SK-N-SH (cell line): ENCODE measurements at regions not wholly inside any gene's neighbourhood (a gene's known extent, or its start where the extent isn't known, plus 50 kb on each side); places are given as distances from the start of the nearest gene placed in this dataset.

Experiments
- CTCF ChIA-PET: fragments of 300-600, 350-600 bp; formaldehyde crosslinking; extraction: SDS; loops from one replicate; lab custom pipeline; 2021; lab: Yijun Ruan, JAX
- POLR2A ChIA-PET: fragments of 350-600 bp; sonication (Branson Sonifier 250); formaldehyde crosslinking; extraction: SDS; loops from one replicate; lab custom pipeline; 2020; ENCODE audit warnings: antibody characterized with exemption, inconsistent platforms; lab: Yijun Ruan, JAX
- DNase-seq: peaks from one replicate; pipeline ENCODE4 v3.0.0; 2012
- H2AFZ ChIP-seq: fragments of 200-600 bp; sonication (generic); 2 replicates; pipeline ENCODE4 v1.8.1; 2016; ENCODE audit warnings: antibody characterized with exemption, mild to moderate bottlenecking, low read depth
- H3F3A ChIP-seq: fragments of 200-600 bp; sonication (generic); replicated peaks from 2 replicates; pipeline ENCODE3; 2016; ENCODE audit warnings: antibody characterized with exemption, mild to moderate bottlenecking; ENCODE audit not compliant: insufficient read depth
- H3K27ac ChIP-seq, 2 experiments: fragments of 200-500 bp in 1 of 2; fragments of 200-600 bp in 1 of 2; sonication (Bioruptor generic) in 1 of 2; sonication (generic), shearing (Covaris generic) in 1 of 2; 2 replicates each; pipeline versions ENCODE4 v1.5.1 to v1.6.1; 2014 to 2016; ENCODE audit warnings: low read depth in 2 of 2, inconsistent platforms in 1 of 2, low read length in 1 of 2, mild to moderate bottlenecking in 1 of 2, mixed read lengths in 1 of 2
- H3K27me3 ChIP-seq: fragments of 200-600 bp; sonication (generic), shearing (Covaris generic); 2 replicates; pipeline ENCODE4 v1.6.1; 2016; ENCODE audit warnings: mixed run types; ENCODE audit not compliant: insufficient read depth
- H3K36me3 ChIP-seq, 2 experiments: fragments of 200-500 bp in 1 of 2; fragments of 200-600 bp in 1 of 2; sonication (Bioruptor generic) in 1 of 2; sonication (generic) in 1 of 2; replicated peaks in 1 of 2; 2 replicates each; pipeline versions ENCODE3 to v1.5.1; 2014 to 2016; ENCODE audit warnings: low read length in 1 of 2, mild to moderate bottlenecking in 1 of 2; ENCODE audit not compliant: insufficient read depth in 2 of 2, control insufficient read depth in 1 of 2
- H3K4me1 ChIP-seq, 2 experiments: fragments of 200-500 bp in 1 of 2; fragments of 200-600 bp in 1 of 2; sonication (Bioruptor generic) in 1 of 2; sonication (generic), shearing (Covaris generic) in 1 of 2; 2 replicates each; pipeline versions ENCODE4 v1.5.1 to v1.6.1; 2014 to 2016; ENCODE audit warnings: low read depth in 1 of 2, low read length in 1 of 2, mixed run types in 1 of 2; ENCODE audit not compliant: insufficient read depth in 2 of 2, control insufficient read depth in 1 of 2
- H3K4me2 ChIP-seq: fragments of 200-600 bp; sonication (generic), shearing (Covaris generic); 2 replicates; pipeline ENCODE4 v1.6.1; 2017; ENCODE audit warnings: mixed run types
- H3K4me3 ChIP-seq, 2 experiments: fragments of 200-500 bp in 1 of 2; fragments of 200-600 bp in 1 of 2; sonication (Bioruptor generic) in 1 of 2; sonication (generic), shearing (Covaris generic) in 1 of 2; 2 replicates each; pipeline versions ENCODE4 v1.5.1 to v1.8.1; 2014 to 2016; ENCODE audit warnings: low read depth in 2 of 2, inconsistent platforms in 1 of 2, low read length in 1 of 2, mild to moderate bottlenecking in 1 of 2, mixed read lengths in 1 of 2, moderate library complexity in 1 of 2
- H3K79me2 ChIP-seq: fragments of 200-600 bp; sonication (generic); 2 replicates; pipeline ENCODE4 v1.8.1; 2017; ENCODE audit warnings: mild to moderate bottlenecking; ENCODE audit not compliant: insufficient read depth
- H3K9ac ChIP-seq: fragments of 200-600 bp; sonication (generic); 2 replicates; pipeline ENCODE4 v1.6.1; 2017; ENCODE audit warnings: mixed run types
- H3K9me2 ChIP-seq: fragments of 200-600 bp; sonication (generic); 2 replicates; pipeline ENCODE4 v1.6.1; 2017; ENCODE audit warnings: mixed run types
- H3K9me3 ChIP-seq: fragments of 200-600 bp; sonication (generic); 2 replicates; pipeline ENCODE4 v1.6.1; 2017; ENCODE audit warnings: mixed run types, mild to moderate bottlenecking, moderate library complexity
- H4K20me1 ChIP-seq: fragments of 200-600 bp; sonication (generic); 2 replicates; pipeline ENCODE4 v1.6.1; 2017; ENCODE audit warnings: mild to moderate bottlenecking, mixed run types; ENCODE audit not compliant: insufficient read depth
- FOXJ3 ChIP-seq: sonication (generic); formaldehyde crosslinking; IDR thresholded peaks from 2 replicates; pipeline ENCODE4 v1.5.1; 2020; ENCODE audit warnings: mild to moderate bottlenecking, missing genetic modification reagents
- MEF2A ChIP-seq: IDR thresholded peaks from 2 replicates; pipeline ENCODE4 v1.4.0; 2012; ENCODE audit warnings: low read depth, borderline replicate concordance
- NFIC ChIP-seq: IDR thresholded peaks from 2 replicates; pipeline ENCODE4 v1.4.0; 2012; ENCODE audit warnings: borderline replicate concordance
- RAD21 ChIP-seq: IDR thresholded peaks from 2 replicates; pipeline ENCODE4 v1.6.1; 2012; ENCODE audit warnings: mild to moderate bottlenecking, low read length
- RCOR1 ChIP-seq: fragments of 150-350 bp; IDR thresholded peaks from 2 replicates; pipeline ENCODE4 v1.6.1; 2017; ENCODE audit warnings: antibody characterized with exemption, low read length
- SMC3 ChIP-seq: IDR thresholded peaks from 2 replicates; pipeline ENCODE4 v1.6.1; 2012; ENCODE audit warnings: low read depth, low read length, improper control_type of control experiment
- TCF12 ChIP-seq: IDR thresholded peaks from 2 replicates; pipeline ENCODE4 v1.4.0; 2012
- TEAD4 ChIP-seq: IDR thresholded peaks from 2 replicates; pipeline ENCODE4 v1.4.0; 2012; ENCODE audit warnings: mild to moderate bottlenecking, borderline replicate concordance; ENCODE audit not compliant: insufficient read depth
- WGBS: methylation state at CpG from one replicate; pipeline ENCODE4 v1.1.6; 2017; ENCODE audit warnings: low lambda C conversion rate; 5-methylcytosine and 5-hydroxymethylcytosine counted together
- TF ChIP-seq, protein P1 (sequence below): fragments of 150-350 bp; IDR thresholded peaks from 2 replicates; pipeline ENCODE4 v1.6.1; 2017; ENCODE audit warnings: antibody characterized with exemption, low read length, low read depth, borderline replicate concordance
- TF ChIP-seq, protein P2 (sequence below): IDR thresholded peaks from 2 replicates; pipeline ENCODE4 v1.4.0; 2012; ENCODE audit warnings: low read depth, borderline replicate concordance
- TF ChIP-seq, protein P3 (sequence below): IDR thresholded peaks from 2 replicates; pipeline ENCODE4 v1.4.0; 2012; ENCODE audit warnings: low read depth, borderline replicate concordance
- TF ChIP-seq, protein P4 (sequence below): IDR thresholded peaks from 2 replicates; pipeline ENCODE4 v1.6.1; 2012; ENCODE audit warnings: mild to moderate bottlenecking, low read depth, low read length, moderate library complexity

DNA sequence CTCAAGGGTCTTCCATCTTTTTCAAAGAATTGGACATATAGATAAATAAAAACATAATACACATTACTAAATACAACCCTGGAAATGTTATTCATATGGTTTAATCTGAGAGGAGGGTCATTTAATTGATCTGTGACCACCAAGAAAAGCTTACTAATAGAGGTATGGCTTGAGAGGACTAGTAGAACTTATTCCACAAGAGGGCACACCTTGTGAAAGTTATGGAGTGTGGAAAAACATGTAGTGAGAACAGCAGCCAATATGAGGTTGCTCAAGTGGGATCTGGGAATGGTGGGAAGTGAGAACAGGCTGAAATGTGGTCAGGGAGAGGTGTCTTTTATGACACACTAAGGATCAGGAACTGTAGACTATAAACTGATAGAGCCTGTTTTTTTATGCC lies 973.5 kb upstream of the B3GALT2 start (continued):
- TF ChIP-seq, protein P1, sequence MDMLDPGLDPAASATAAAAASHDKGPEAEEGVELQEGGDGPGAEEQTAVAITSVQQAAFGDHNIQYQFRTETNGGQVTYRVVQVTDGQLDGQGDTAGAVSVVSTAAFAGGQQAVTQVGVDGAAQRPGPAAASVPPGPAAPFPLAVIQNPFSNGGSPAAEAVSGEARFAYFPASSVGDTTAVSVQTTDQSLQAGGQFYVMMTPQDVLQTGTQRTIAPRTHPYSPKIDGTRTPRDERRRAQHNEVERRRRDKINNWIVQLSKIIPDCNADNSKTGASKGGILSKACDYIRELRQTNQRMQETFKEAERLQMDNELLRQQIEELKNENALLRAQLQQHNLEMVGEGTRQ = no peak
- no peak for TF ChIP-seq TCF12
- TF ChIP-seq, all 33 proteins: peak for 3

DNA sequence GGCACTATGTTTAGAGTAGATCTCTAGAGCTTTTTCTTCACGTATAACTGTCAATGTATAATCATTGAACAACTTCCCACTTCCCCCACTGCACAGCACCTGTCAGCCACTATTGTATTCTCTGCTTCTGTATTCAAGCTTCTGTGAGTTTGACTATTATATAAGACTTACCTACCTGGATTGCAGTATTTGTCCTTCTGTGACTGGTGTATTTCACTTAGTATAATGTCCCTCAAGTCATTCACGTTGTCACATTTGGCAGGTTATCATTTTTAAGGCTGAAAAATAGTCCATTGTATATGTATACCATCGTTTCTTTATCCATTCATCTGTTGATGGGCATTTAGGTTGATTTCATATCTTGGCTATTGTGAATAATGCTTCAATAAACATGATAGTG lies 969.5 kb upstream of the B3GALT2 start:
- H3K9ac ChIP-seq = no peak overlapping the region
- no peaks in the 10 kb centered on the region for H3K9me2 ChIP-seq
- ChIA-PET POLR2A (no interaction called here), CTCF (no interaction called here)
- no peak for DNase-seq
- no peaks in the 10 kb centered on the region for H3F3A ChIP-seq
- H3K27me3 ChIP-seq = no peaks in the 10 kb centered on the region
- no peaks in the 10 kb centered on the region for H4K20me1 ChIP-seq
- H2AFZ ChIP-seq = no peak overlapping the region
- no peak overlapping the region for H3K4me3 ChIP-seq
- H3K4me1 ChIP-seq = no peaks in the 10 kb centered on the region
- TF ChIP-seq RCOR1 (no peak), FOXJ3 (CRISPR knock-in tag) (no peak), MEF2A (no peak), SMC3 (no peak), NFIC (no peak), RAD21 (no peak), TEAD4 (no peak)
- TF ChIP-seq, protein P2, sequence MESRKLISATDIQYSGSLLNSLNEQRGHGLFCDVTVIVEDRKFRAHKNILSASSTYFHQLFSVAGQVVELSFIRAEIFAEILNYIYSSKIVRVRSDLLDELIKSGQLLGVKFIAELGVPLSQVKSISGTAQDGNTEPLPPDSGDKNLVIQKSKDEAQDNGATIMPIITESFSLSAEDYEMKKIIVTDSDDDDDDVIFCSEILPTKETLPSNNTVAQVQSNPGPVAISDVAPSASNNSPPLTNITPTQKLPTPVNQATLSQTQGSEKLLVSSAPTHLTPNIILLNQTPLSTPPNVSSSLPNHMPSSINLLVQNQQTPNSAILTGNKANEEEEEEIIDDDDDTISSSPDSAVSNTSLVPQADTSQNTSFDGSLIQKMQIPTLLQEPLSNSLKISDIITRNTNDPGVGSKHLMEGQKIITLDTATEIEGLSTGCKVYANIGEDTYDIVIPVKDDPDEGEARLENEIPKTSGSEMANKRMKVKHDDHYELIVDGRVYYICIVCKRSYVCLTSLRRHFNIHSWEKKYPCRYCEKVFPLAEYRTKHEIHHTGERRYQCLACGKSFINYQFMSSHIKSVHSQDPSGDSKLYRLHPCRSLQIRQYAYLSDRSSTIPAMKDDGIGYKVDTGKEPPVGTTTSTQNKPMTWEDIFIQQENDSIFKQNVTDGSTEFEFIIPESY = no peak
- TF ChIP-seq, protein P3, sequence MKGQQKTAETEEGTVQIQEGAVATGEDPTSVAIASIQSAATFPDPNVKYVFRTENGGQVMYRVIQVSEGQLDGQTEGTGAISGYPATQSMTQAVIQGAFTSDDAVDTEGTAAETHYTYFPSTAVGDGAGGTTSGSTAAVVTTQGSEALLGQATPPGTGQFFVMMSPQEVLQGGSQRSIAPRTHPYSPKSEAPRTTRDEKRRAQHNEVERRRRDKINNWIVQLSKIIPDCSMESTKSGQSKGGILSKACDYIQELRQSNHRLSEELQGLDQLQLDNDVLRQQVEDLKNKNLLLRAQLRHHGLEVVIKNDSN = no peak
- TF ChIP-seq, protein P4, sequence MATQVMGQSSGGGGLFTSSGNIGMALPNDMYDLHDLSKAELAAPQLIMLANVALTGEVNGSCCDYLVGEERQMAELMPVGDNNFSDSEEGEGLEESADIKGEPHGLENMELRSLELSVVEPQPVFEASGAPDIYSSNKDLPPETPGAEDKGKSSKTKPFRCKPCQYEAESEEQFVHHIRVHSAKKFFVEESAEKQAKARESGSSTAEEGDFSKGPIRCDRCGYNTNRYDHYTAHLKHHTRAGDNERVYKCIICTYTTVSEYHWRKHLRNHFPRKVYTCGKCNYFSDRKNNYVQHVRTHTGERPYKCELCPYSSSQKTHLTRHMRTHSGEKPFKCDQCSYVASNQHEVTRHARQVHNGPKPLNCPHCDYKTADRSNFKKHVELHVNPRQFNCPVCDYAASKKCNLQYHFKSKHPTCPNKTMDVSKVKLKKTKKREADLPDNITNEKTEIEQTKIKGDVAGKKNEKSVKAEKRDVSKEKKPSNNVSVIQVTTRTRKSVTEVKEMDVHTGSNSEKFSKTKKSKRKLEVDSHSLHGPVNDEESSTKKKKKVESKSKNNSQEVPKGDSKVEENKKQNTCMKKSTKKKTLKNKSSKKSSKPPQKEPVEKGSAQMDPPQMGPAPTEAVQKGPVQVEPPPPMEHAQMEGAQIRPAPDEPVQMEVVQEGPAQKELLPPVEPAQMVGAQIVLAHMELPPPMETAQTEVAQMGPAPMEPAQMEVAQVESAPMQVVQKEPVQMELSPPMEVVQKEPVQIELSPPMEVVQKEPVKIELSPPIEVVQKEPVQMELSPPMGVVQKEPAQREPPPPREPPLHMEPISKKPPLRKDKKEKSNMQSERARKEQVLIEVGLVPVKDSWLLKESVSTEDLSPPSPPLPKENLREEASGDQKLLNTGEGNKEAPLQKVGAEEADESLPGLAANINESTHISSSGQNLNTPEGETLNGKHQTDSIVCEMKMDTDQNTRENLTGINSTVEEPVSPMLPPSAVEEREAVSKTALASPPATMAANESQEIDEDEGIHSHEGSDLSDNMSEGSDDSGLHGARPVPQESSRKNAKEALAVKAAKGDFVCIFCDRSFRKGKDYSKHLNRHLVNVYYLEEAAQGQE = no peak
- H3K27ac ChIP-seq = no peak overlapping the region
- WGBS = 16% methylated on average over 3 of the region's 3 CpGs
- H3K36me3 ChIP-seq = no peaks in the 10 kb centered on the region
- H3K4me2 ChIP-seq = no peak overlapping the region
- no peaks in the 10 kb centered on the region for H3K9me3 ChIP-seq
- no peaks in the 10 kb centered on the region for H3K79me2 ChIP-seq
